Head of caudate nucleus (tissue), 42 donors: ENCODE measurements at regions not wholly inside any gene's neighbourhood (a gene's known extent, or its start where the extent isn't known, plus 50 kb on each side); places are given as distances from the start of the nearest gene placed in this dataset.

ENCODE experiments used
- DNase-seq, 42 donors: peaks; one replicate each; pipeline versions ENCODE4 v3.0.0 to v3.0.0-alpha.2; 2020 to 2021; ENCODE audit warnings: mixed read lengths in 7 of 42
- intact Hi-C: fragments of 100-400 bp; cut with DNase I; formaldehyde crosslinking; loops from one replicate; pipeline ENCODE4 v1.15.0; 2022

DNA sequence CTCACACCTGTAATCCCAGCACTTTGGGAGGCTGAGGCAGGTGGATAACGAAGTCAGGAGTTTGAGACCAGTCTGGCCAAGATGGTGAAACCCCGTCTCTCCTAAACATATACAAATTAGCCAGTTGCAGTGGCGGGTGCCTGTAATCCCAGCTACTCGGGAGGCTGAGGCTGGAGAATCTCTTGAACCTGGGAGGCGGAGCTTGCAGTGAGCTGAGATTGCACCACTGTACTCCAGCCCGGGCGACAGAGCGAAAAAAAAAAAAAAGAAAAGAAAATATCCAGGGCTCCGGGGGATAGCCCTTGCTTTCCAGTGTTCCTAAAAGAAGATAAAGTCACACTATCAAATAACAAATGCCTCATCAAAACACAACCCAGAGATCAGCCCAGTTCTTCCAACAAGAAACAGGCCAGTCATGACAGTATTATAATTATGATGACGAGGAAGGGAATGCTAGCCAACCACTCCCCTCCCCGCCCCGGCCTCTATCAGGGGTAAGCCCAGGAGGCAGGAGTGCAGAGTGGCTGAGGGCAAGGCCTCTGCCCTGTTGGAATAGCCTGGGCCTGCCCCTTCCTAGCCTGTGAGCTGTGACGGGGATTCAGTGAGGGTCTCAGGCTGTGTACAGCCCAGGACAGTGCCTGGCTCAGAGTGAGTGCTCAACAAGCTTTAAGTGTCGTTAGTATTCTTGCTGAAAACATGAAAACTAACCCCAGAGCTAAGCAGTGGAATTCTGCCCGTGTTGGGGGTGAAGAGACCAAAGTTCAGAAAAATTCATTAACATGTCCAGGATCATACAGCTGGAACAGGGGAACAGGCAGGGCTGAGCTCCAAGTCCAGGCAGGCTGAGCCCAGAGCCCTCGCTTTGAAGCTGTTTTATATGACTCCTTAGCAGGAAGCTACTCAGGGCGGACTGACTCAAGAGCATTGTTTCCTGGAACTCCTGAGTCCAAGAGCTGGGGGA is 54.3 kb downstream of the FAM241B start:
- intact Hi-C loops, result no loop called here
- peak in 1 of 42 donors; percentile 13 for DNase-seq

DNA sequence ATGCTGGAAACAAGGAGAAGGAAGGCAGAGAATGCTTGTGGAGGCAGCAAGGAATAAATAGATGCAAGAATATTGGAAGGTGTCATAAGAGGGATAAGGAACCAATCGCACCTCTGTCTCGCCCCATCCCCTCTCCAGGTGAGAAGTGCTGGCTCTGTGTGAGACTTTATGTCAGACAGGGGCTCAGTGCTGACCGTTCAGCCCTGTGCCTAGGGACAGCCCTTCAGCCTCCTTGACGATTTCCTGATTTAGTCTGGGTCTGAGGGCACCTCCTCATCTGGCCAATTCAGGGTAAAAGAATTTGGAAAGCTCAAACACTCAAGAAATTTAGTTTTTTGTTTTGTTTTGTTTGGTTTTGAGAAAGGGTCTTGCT is 54.9 kb downstream of the FAM241B start:
- intact Hi-C loops, result no loop called here
- DNase-seq, result peak in 1 of 42 donors; percentile 28

DNA sequence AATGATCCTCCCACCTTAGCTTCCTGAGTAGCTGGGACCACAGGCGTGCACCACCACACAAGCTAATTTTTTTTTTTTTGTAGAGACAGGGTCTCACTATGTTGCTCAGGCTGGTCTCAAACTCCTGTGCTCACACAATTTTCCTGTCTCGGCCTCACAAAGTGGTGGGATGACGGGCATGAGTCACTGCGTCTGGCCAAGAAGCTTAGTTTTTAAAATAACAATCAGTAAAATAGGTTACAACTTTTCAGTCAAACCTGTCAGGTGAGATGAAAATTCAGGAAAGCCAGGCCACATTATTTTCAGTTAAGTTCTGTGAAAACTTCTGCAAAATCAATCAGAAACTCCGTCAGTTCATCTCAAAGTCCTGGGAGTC is 55.4 kb downstream of the FAM241B start:
- intact Hi-C loops, result no loop called here
- DNase-seq, result peak in 1 of 42 donors; percentile 25

DNA sequence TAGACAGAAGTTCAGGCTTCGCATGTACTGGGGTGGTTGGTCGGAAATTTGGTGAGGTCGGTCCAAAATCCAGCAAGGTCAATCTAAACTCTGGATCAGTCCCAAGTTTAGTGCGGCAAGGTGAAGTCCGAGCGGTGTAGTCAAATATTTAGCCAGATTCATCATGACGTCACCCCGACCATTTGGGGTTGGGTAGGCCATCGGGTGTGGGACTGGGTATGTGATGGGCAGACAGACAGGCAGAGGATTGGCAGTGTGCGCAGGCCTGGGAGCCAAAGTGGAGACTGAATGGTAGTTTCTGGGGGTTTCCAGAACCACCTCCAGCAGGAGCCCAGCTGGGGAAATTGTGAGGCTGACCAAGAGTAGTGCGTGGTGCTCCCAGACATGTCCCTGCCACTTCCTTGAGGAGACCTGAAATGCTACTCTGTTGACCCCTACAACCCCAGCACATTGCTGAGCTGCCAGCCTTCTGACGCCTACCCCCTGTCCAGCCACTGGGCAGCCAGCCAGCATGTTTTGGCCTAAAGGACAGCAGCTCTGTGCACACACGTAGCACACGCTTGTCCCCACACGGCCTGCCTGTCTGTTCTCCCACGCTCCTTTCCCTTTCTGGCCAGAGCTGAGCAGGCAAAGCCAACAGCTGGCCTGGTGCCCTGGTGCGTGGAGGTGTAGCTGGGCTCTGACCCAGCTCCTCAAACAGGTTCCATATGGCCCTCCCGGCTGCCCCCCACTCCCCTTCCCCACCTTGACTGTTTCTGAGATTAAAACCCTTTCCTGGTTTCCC is 55.9 kb downstream of the FAM241B start:
- DNase-seq, result peak in 1 of 42 donors; percentile 43
- intact Hi-C loops, result no loop called here

DNA sequence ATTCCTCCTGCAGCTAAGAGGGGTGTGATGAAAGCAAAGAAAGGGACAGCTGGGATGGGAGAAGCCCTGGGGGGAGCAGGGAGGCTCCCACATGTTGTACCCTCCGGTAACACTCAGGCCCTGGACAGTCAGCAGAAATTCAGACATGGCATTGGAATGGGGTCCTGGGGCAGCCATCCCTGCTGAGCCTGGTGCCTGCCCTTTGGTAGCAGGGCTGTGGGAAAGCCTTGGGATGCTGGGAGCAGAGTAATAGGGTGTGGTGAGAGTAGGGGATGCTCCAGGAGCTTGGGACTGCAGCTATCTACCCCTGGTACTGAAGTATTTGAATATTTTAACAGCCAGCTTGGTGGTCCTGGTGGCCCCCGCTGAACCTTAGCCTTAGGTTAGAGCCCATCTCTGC is 56.8 kb downstream of the FAM241B start:
- DNase-seq, result peak in 1 of 42 donors; percentile 30
- intact Hi-C loops, result no loop called here

DNA sequence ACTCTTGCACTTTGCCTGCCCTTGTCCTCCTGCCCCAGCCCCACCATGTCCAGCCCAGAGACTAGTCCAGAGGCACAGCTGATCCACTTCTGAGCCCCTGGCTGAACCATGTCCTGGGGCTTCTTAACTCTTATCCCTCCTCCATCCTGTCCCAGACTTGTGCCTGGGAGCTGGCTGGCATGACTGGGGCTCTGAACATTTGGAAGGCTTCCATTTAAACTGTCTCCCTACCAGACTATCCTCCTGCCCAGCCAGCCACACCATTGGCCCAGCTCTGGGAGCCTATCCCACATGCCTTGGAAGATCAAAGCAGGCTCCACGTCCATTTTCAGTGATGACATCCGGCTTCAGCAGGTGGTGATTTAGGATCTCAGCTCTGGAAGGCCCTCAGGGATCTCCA is 57.4 kb downstream of the FAM241B start:
- DNase-seq, result peak in 1 of 42 donors; percentile 3

DNA sequence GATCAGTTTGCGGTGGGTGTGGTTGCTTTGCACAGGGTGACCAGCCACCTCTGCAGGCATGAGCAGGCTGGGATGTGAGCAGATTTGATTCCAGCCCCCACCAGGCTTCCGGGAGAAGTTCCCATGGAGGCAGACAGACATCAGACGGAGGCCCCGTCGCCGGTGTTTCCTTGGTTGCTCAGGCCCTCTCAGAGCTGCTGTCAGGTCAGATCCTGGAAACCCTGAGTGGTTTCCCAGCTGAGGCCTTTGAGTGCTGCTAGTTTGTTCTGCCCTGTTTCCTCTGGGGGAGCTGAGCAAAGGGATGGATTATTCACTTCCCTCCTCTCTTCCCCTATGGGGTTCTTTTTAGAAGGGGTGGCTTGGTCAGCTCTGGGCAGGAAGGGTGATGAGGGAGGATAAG is 62.2 kb downstream of the FAM241B start:
- DNase-seq, result peak in 1 of 42 donors; percentile 16
- intact Hi-C loops, result no loop called here

More for the DNA sequence above, 57.4 kb downstream of the FAM241B start:
- intact Hi-C loops, result no loop called here

DNA sequence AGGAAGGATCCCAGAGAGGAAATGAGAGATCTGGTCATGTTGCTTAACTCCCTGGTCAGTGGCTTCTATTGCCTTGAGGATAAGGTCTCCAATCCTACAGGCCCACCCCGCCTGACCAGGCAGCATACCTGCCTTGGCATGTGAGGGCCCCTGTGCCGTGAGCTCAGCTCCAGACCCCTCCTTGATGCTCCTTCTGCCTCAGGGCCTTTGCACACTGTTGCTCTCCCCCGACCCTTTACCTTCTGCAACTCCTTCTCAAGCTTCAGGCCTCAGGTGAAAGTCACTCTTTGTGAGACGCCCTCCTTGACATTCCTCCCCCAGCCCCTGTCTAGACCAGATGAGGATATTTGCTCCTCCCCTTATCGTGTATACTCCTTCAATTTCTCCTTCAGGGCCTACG is 62.8 kb downstream of the FAM241B start:
- intact Hi-C loops, result no loop called here
- peak in 1 of 42 donors; percentile 7 for DNase-seq

DNA sequence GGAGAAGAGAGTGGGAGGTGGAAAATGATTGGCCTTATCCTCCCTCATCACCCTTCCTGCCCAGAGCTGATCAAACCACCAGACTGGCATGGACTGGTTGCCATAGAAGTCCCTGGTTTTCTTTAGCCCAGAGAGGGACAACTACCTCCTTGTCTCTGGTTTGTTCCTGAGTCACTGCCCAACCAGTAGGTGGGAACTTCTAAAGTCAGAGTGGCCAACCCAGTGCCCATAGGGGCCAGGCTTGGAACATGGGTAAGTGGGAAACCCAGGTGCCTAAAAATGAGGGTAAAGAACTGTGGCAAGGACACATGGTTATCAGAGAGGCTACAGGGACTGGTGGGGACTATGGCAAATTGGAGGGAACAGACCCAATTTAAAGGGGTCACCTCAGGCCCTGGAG is 63.8 kb downstream of the FAM241B start:
- peak in 1 of 42 donors; percentile 9 for DNase-seq
- intact Hi-C loops, result no loop called here

DNA sequence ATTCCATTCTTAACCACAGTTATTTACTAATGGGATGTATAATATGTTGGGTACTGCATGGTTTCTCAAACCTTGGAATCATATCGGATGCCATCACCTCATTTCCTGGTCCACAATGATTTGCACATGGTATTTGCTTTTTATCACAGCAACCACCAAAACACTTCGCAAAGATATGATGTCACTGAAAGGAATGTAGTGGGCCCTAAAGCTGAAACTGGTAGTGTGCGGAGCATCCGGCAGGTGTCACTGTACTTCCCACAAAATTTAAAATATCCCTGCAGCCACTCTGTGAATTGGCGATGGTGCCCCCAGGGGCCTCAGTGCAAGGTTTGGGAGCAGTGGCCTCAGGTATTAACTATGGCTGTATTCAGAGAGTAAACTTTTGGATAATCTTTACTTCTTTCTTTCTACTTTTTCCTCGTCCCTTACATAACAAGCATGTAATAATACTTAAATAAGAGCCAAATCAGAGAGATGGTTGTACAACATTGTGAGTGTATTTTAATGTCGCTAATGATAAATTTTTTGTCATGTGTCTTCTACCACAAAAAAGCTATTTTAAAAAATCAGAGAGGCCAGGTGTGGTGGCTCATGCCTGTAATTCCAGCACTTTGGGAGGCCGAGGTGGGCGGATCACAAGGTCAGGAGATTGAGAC is 66.2 kb downstream of the FAM241B start:
- no peak for DNase-seq
- intact Hi-C loops, result no loop called here

DNA sequence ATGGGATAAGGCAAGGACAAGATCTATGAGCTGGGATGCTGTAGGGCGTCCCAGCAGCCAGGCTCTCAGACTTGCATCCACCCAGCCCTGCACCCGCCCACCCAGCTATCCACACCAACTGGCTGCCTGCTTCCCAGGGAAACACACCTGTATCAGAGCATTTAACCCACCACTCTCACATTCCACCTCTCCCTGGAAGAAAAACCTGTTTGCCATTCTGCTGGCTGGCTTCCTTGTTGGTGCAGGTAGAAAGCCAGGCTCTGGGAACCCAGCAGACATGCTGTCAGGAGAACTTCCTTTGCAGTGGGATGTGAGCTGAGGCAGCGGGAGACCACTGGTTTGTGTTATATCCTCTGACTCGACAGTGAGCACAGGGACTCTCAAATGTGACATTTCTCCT is 67.0 kb downstream of the FAM241B start:
- intact Hi-C loops, result no loop called here

DNA sequence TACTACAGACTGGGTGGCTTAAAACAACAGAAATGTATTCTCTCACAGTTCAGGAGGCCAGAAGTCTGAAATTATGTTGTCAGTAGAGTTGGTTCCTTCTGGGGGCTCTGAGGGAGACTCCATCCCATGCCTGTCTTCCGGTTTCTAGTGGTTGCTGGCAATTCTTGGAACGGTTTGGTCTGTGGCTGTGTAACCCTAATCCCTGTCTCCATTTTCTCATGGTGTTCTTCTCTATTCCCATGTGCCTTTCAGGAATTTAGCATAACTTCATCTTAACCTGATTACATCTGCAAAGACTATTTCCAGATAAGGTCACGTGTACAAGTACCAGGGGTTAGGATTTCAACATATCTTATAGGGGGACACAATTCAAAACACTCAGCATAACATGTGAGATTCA is 73.2 kb downstream of the FAM241B start:
- DNase-seq, result no peak
- intact Hi-C loops, result no loop called here

More for the DNA sequence above, 67.0 kb downstream of the FAM241B start:
- peak in 1 of 42 donors; percentile 1 for DNase-seq

DNA sequence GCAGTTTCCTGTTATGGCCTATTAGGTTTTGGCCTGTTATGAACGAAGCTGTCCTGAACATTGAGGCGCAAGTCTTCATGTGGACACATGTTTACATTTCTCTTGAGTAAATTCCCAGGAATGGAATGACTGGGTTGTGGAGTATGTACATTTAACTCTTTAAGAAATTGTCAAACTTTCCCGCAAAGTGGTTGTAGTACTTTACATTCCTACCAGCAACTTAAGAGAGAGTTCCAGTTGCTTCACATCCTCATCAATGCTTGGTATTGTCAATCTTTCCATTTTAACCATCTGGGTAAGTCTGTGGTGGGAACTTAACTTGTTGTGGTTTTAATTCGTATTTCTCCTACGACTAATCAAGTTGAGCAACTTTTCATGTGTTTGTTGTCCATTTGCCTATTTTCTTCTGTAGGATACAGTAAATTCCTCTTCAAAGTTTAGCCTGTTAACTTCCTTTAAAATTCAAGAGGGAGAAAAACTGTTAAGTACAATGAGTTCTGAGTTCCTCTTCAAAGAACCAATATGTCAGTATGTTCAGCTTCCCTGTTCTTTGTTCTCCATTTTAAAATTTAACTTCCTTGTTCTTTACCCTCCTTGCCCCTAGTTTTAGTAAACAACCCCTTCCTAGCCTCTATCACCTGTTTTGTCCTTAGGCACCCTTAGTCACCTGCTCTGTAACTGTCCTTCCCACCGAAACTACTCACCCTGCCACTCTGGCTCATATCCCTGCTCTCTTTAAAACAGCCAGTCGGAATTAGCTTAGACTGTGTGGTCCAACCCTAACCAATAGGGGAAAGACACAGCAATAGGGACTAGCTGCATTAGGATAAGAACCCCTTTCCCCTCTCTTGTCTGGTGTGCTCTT is 74.0 kb downstream of the FAM241B start:
- intact Hi-C loops, result no loop called here
- DNase-seq, result no peak

DNA sequence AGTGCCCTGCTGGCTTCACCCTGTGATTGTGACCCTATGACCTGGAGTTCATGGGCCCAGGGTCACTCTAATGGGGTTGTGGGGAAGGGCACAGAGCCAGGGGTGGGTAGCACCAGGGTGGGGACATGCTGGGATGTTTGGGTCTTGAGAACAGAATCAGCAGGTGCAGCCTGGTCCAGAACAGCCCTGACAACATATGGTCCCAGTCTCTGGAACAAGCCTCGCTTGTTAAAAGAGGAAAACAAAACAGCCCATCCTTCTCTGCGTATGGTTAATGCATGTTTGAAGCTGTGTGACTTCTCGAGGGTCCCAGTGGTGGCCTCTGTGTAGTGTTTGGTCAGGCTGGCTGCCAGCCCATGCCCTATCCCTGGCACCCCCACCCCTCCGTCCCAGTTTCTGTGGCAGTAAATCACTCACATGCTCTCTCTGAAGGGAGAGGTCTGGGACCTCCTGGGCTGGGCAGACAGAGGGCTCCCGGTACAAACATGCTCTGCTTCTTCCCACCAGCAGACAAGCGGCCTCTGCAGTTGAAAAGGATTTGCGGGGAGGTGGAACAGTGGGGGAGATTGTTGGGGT is 79.4 kb downstream of the FAM241B start:
- no peak for DNase-seq
- intact Hi-C loops, result no loop called here

DNA sequence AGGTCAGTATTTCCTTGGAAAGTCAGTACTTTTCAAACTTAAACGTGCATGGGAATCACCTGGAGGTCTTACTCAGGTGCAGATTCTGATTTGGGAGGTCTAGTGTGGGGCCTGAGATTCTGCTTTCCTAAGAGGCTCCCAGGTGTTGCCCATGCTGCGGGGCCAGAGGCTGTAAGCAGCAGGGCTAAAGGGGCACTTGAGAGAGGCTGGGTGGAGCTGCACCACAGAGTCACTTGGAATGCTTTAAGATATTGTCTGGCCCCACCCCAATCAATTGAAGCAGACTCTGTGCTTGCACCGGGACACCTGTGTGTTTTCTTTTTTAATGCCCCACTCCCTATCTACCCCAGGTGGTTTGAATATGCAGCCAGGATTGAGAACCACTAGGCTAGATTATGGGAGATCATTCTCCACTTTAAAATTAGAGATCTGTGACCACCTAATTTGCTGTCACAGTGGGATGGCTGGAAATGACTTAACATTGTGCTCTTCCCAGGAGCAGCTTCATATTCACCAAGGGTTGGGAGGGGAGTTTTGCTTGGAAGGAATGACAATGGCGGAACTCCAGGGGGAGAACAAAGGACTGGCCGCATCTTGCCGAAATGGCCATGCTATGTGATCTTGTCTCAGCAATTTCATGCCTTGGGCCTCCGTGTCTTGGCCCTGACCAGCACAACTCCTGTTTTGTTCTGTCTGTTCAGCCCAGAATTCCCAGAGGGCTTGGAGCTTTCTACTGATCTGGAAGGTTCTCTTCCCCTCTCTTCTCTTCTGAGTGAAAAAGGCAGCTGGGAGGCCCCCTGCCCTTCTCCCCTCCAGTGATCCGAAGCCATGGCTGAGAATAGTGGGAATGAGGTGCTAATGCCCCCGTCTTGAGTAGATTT is 80.2 kb downstream of the FAM241B start:
- intact Hi-C loops, result no loop called here
- DNase-seq, result no peak

DNA sequence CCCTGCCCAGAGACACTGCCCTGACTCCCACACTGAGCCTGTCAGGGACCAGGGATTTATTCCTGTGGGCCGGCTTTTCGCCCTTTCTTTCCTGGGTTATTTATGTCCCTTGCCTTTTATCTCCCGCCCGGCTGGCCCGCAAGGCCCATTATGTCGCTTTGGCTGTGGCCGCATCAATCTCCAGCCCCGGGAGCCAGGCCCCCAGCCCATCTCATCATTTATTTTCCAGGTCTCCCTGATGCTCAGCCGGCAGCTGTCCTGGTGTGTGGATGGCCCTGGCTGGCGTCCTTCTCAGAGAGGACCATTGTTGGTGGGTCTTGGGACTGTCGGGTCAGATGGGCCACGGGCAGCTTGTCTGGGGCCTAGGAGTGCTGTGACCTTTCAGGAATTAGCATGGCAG is 82.3 kb downstream of the FAM241B start:
- DNase-seq, result no peak
- intact Hi-C loops, result no loop called here

DNA sequence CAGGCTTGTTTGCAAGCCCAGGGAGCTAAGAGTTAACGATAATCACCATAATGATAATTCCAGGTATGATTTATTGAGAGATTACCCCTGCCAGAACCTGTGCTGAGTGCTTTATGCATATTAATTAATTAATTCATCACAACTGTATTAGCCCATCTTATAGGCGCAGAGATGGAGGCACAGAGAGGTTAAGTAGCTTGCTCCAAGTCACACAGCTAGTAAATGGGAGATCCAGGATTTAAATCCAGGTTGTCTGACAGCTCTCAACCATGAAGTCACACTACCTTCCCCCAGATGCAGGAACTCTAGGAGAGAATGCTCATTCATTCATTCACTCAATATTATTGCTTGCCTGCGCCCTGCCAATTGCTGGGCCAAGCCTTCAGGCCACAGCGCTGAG is 84.5 kb downstream of the FAM241B start:
- no peak for DNase-seq
- intact Hi-C loops, result no loop called here
